GM18868 (cell line): ENCODE measurements at regions not wholly inside any gene's neighbourhood (a gene's known extent, or its start where the extent isn't known, plus 50 kb on each side); places are given as distances from the start of the nearest gene placed in this dataset.

Experiments
- ATAC-seq: cut with Tn5 transposase; IDR thresholded peaks from one replicate; pipeline ENCODE4 v1.9.1; 2021; ENCODE audit warnings: mild to moderate bottlenecking, moderate library complexity; ENCODE audit not compliant: unreplicated experiment

- ATAC-seq = no peak
Measured at GRCh38 chr2:7905756-7906155, 776.1 kb upstream of the ID2 start.

- no peak for ATAC-seq
Measured at GRCh38 chr2:7906431-7906830, 775.4 kb upstream of the ID2 start.

- ATAC-seq = no peak
Measured at GRCh38 chr2:7907041-7907440, 774.8 kb upstream of the ID2 start.

GRCh38 chr2:7910752-7911151 is 771.1 kb upstream of the ID2 start:
- ATAC-seq = no peak

- ATAC-seq = no peak
Measured at GRCh38 chr2:7911196-7911595, 770.7 kb upstream of the ID2 start.

GRCh38 chr2:7913974-7914373 is 767.9 kb upstream of the ID2 start:
- ATAC-seq = no peak

- no peak for ATAC-seq
Measured at GRCh38 chr2:7915302-7916091, 766.4 kb upstream of the ID2 start.

GRCh38 chr2:7916670-7917069 is 765.2 kb upstream of the ID2 start:
- ATAC-seq = no peak

- no peak for ATAC-seq
Measured at GRCh38 chr2:7919510-7919909, 762.3 kb upstream of the ID2 start.

- no peak for ATAC-seq
Measured at GRCh38 chr2:7924023-7924762, 757.7 kb upstream of the ID2 start.

- no peak for ATAC-seq
Measured at GRCh38 chr2:7925506-7925905, 756.4 kb upstream of the ID2 start.

GRCh38 chr2:7927691-7928090 is 754.2 kb upstream of the ID2 start:
- no peak for ATAC-seq

GRCh38 chr2:7929281-7929680 is 752.6 kb upstream of the ID2 start:
- ATAC-seq = no peak

GRCh38 chr2:7930800-7931635 is 750.8 kb upstream of the ID2 start:
- ATAC-seq = no peak

GRCh38 chr2:7931808-7932207 is 750.0 kb upstream of the ID2 start:
- no peak for ATAC-seq

GRCh38 chr2:7933672-7934071 is 748.2 kb upstream of the ID2 start:
- no peak for ATAC-seq

GRCh38 chr2:7934476-7934875 is 747.4 kb upstream of the ID2 start:
- ATAC-seq = no peak

GRCh38 chr2:7937082-7937481 is 744.8 kb upstream of the ID2 start:
- ATAC-seq = no peak

- ATAC-seq = no peak
Measured at GRCh38 chr2:7940723-7941122, 741.1 kb upstream of the ID2 start.

- no peak for ATAC-seq
Measured at GRCh38 chr2:7943446-7943845, 738.4 kb upstream of the ID2 start.

- ATAC-seq = no peak
Measured at GRCh38 chr2:7945026-7945425, 736.8 kb upstream of the ID2 start.
